OCI-LY1 (cell line): ENCODE measurements at regions not wholly inside any gene's neighbourhood (a gene's known extent, or its start where the extent isn't known, plus 50 kb on each side); places are given as distances from the start of the nearest gene placed in this dataset.

ENCODE experiments used
- H2AFZ ChIP-seq: fragments of 200-600 bp; sonication (generic), shearing (Covaris generic); 2 replicates; pipeline ENCODE4 v1.6.0; 2014; ENCODE audit warnings: antibody characterized with exemption, mild to moderate bottlenecking, low read length
- H3F3A ChIP-seq: fragments of 200-600 bp; sonication (generic), shearing (Covaris generic); 2 replicates; pipeline ENCODE4 v1.6.0; 2014; ENCODE audit warnings: mild to moderate bottlenecking, antibody characterized with exemption, low read length, moderate library complexity; ENCODE audit not compliant: insufficient read depth
- H3K27ac ChIP-seq: fragments of 200-600 bp; sonication (generic); 2 replicates; pipeline ENCODE4 v1.5.1; 2014; ENCODE audit warnings: low read length, mixed run types, mild to moderate bottlenecking, low read depth; ENCODE audit not compliant: poor library complexity, severe bottlenecking
- H3K27me3 ChIP-seq: fragments of 200-600 bp; sonication (generic); 2 replicates; pipeline ENCODE4 v1.6.0; 2014; ENCODE audit warnings: antibody characterized with exemption, mild to moderate bottlenecking, low read length, moderate library complexity; ENCODE audit not compliant: insufficient read depth
- H3K36me3 ChIP-seq: fragments of 200-600 bp; sonication (generic); 2 replicates; pipeline ENCODE4 v1.6.1; 2014; ENCODE audit warnings: mild to moderate bottlenecking, antibody characterized with exemption, low read length, moderate library complexity, mixed read lengths; ENCODE audit not compliant: insufficient read depth
- H3K4me1 ChIP-seq: fragments of 200-600 bp; sonication (generic); 2 replicates; pipeline ENCODE4 v1.5.1; 2014; ENCODE audit warnings: mild to moderate bottlenecking, low read length, moderate library complexity; ENCODE audit not compliant: insufficient read depth, severe bottlenecking
- H3K4me2 ChIP-seq: fragments of 200-600 bp; sonication (generic), shearing (Covaris generic); 2 replicates; pipeline ENCODE4 v1.6.1; 2014; ENCODE audit warnings: low read length
- H3K4me3 ChIP-seq: fragments of 200-600 bp; sonication (generic); 2 replicates; pipeline ENCODE4 v1.5.1; 2014; ENCODE audit warnings: low read length, low read depth, mild to moderate bottlenecking, mixed read lengths; ENCODE audit not compliant: poor library complexity, severe bottlenecking
- H3K79me2 ChIP-seq: fragments of 200-600 bp; shearing (Covaris generic); 2 replicates; pipeline ENCODE4 v1.6.1; 2016; ENCODE audit warnings: mixed run types, low read length, mixed read lengths; ENCODE audit not compliant: insufficient read depth
- H3K9ac ChIP-seq: fragments of 200-600 bp; sonication (generic), shearing (Covaris generic); 2 replicates; pipeline ENCODE4 v1.6.1; 2014; ENCODE audit warnings: mild to moderate bottlenecking, low read length, mixed read lengths
- H3K9me2 ChIP-seq: fragments of 200-600 bp; sonication (generic), shearing (Covaris generic); 2 replicates; pipeline ENCODE4 v1.6.1; 2014; ENCODE audit warnings: low read depth, mild to moderate bottlenecking, low read length, mixed read lengths
- H3K9me3 ChIP-seq: fragments of 200-600 bp; shearing (Covaris generic); 2 replicates; pipeline ENCODE4 v1.6.1; 2014; ENCODE audit warnings: low read length, mixed read lengths
- H4K20me1 ChIP-seq: fragments of 200-600 bp; sonication (generic), shearing (Covaris generic); 2 replicates; pipeline ENCODE4 v1.6.0; 2016; ENCODE audit warnings: mild to moderate bottlenecking, low read length; ENCODE audit not compliant: insufficient read depth
- CTCF ChIP-seq: fragments of 200-600 bp; sonication (generic), shearing (Covaris generic); IDR thresholded peaks from 2 replicates; pipeline ENCODE4 v1.5.1; 2017; ENCODE audit warnings: mild to moderate bottlenecking, antibody characterized with exemption, low read length, moderate library complexity, mixed read lengths
- EZH2 ChIP-seq: fragments of 200-600 bp; sonication (generic), shearing (Covaris generic); IDR thresholded peaks from 2 replicates; pipeline ENCODE4 v1.8.0; 2017; ENCODE audit warnings: borderline replicate concordance, mixed run types, mild to moderate bottlenecking, antibody characterized with exemption, low read length, moderate library complexity, mixed read lengths

- no peak overlapping the region for H2AFZ ChIP-seq
- no peaks in the 10 kb centered on the region for H4K20me1 ChIP-seq
- H3K9me3 ChIP-seq = no peaks in the 10 kb centered on the region
- H3K36me3 ChIP-seq = no peaks in the 10 kb centered on the region
- no peaks in the 10 kb centered on the region for H3K79me2 ChIP-seq
- TF ChIP-seq EZH2 (no peak), CTCF (no peak)
- no peak overlapping the region for H3K27ac ChIP-seq
- no peaks in the 10 kb centered on the region for H3K4me1 ChIP-seq
- no peaks in the 10 kb centered on the region for H3K9me2 ChIP-seq
- no peak overlapping the region for H3K9ac ChIP-seq
- no peak overlapping the region for H3K4me2 ChIP-seq
- no peaks in the 10 kb centered on the region for H3F3A ChIP-seq
- H3K4me3 ChIP-seq = no peak overlapping the region
- H3K27me3 ChIP-seq = 0 out of 2 replicates have a peak, but pooled peaks cover 4% of the 10 kb centered on the region
Measured at GRCh38 chr2:107009275-107009674, 123.3 kb upstream of the ST6GAL2 start.

GRCh38 chr2:107012714-107013306 lies 126.8 kb upstream of the ST6GAL2 start:
- Histone ChIP-seq H3K9me3 (no peaks in the 10 kb centered on the region), H3K4me3 (no peak overlapping the region), H3F3A (no peaks in the 10 kb centered on the region), H3K36me3 (no peaks in the 10 kb centered on the region), H3K27ac (no peak overlapping the region), H3K4me2 (no peak overlapping the region), H3K79me2 (no peaks in the 10 kb centered on the region), H4K20me1 (no peaks in the 10 kb centered on the region), H3K9ac (no peak overlapping the region), H3K9me2 (no peaks in the 10 kb centered on the region), H3K4me1 (no peaks in the 10 kb centered on the region), H3K27me3 (0 out of 2 replicates have a peak, but pooled peaks cover 4% of the 10 kb centered on the region), H2AFZ (no peak overlapping the region)
- TF ChIP-seq CTCF = no peak
- no peak for TF ChIP-seq EZH2

- Histone ChIP-seq H3K4me3 (no peak overlapping the region), H3K79me2 (no peaks in the 10 kb centered on the region), H4K20me1 (no peaks in the 10 kb centered on the region), H3K27me3 (0 out of 2 replicates have a peak, but pooled peaks cover 4% of the 10 kb centered on the region), H3K36me3 (no peaks in the 10 kb centered on the region), H3K4me1 (no peaks in the 10 kb centered on the region), H2AFZ (no peak overlapping the region), H3K9me2 (no peaks in the 10 kb centered on the region), H3K4me2 (no peak overlapping the region), H3K27ac (no peak overlapping the region), H3F3A (no peaks in the 10 kb centered on the region), H3K9ac (no peak overlapping the region), H3K9me3 (no peaks in the 10 kb centered on the region)
- TF ChIP-seq CTCF (no peak), EZH2 (no peak)
Measured at GRCh38 chr2:107013884-107014283, 127.9 kb upstream of the ST6GAL2 start.
